GM12864 (cell line): ENCODE measurements at regions not wholly inside any gene's neighbourhood (a gene's known extent, or its start where the extent isn't known, plus 50 kb on each side); places are given as distances from the start of the nearest gene placed in this dataset.
"Not testable (repeated sequence)": the region's sequence is repeated elsewhere in the genome, so short reads cannot be mapped to it uniquely, and the experiment has no call there.

Source experiments
- DNase-seq: peaks from one replicate; pipeline ENCODE4 v3.0.0-alpha.2; 2011; ENCODE audit warnings: low read depth
- H3K4me3 ChIP-seq: 2 replicates; pipeline ENCODE4 v1.5.1; 2011; ENCODE audit warnings: mild to moderate bottlenecking, low read depth, low read length, control low read depth
- CTCF ChIP-seq: IDR thresholded peaks from 2 replicates; pipeline ENCODE4 v1.5.1; 2011; ENCODE audit warnings: low read depth, mild to moderate bottlenecking, moderate library complexity, low read length, control low read depth, inconsistent platforms; ENCODE audit errors: missing control alignments

DNA sequence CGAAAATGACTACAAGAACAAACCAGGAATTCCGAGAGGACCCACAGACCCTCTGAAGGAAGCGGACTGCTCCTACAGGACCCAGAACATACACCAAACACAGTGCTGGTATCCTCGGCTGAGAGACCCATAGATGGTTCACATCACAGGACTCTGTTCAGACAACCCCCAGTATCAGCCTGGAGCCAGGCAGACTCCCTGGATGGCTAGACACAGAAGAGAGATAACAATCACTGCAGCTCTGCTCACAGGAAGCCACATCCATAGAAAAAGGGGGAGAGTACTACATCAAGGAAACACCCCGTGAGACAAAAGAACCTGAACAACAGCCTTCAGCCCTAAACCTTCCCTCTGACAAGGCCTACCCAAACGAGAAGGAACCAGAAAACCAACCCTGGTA, 434.0 kb upstream of the NR5A2 start:
- no peak for TF ChIP-seq CTCF
- H3K4me3 ChIP-seq = no peak overlapping the region
- DNase-seq = no peak

DNA sequence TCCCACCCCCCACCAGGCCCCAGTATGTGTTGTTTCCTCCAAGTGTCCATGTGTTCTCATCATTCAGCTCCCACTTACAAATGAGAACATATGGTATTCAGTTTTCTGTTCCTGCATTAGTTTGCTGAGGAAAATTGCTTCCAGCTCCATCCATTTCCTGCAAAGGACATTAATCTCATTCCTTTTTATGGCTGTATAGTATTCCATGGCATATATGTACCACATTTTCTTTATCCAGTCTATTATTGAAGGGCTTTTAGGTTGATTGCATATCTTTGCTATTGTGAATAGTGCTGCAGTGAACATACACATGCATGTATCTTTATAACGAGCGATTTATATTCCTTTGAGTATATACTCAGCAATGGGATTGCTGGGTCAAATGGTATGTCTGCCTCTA, 431.1 kb upstream of the NR5A2 start:
- not testable (repeated sequence) for DNase-seq, H3K4me3 ChIP-seq

DNA sequence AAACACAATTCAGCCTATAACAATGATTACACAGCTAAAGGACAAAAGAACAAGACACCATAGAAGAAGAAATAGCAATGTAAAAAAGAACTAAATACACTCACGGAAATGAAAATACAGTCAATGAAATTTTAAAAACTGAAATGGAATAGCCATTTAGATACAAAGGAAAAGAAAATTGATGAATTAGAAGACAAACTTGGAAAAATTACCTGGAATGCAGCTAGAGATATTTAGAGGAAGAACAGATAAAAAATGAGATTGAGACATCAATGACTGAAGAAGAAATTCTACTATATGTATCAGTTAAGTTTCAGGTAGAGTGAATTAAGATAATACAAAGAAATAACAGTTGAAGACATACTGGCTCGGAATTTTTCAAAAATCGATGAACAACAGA, 430.4 kb upstream of the NR5A2 start:
- no peak for TF ChIP-seq CTCF
- no peak overlapping the region for H3K4me3 ChIP-seq
- no peak for DNase-seq

DNA sequence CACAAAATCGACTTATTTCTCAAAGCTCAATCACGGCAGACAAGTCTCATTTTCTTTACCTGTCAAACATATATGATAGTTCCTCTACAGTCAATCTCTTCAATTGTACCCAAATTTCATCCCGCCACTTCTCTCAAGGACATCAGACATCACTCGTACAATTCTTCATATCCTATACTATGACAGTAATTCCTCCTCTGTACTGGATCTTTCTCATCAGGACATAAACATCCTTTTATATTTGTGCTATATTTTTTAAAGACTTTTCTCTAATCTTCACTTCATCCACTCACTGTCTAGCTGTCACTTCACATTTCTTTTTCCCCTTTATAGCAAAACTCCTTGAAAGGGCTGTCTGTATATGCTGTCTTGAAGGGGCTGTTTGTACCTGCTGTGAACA, 419.1 kb upstream of the NR5A2 start:
- DNase-seq = no peak
- no peak for TF ChIP-seq CTCF
- no peak overlapping the region for H3K4me3 ChIP-seq

DNA sequence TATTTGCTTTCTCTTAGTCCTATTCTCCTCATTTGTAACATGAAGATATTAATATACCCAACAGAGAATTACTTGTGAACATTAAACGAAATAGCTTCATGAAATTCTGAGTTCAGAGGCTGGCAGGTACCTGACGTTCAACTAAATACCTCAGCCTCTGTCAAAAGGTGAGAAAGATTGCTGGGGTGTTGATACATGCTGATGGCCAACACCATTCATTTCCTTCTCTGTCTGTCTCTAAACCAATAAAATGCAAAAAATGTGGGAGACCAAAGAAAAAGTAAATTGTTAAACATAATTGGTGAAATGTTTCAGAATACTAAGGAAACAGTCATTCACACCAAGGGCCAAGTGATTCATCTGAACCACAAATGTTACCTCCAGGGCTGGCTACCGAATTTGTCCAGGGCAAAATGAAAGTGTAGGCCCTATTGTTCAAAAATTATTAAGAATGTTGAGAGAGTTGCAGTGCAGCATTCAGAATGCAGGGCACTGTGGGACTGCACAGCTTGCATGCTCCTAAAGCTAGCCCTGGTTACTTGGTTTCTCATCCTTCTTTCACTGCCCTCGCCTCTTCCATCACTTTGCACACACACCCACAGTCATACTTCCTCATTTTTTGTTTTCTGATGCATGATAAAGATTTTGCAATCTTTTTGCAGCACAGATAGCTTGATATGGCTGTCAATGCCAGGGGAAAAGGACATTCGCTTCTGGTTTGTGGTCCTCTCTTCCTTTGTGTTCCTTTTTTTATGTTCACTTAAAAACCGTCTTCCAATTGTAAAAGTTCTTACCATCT, 414.3 kb upstream of the NR5A2 start:
- H3K4me3 ChIP-seq = no peak overlapping the region
- DNase-seq = no peak

GRCh38 chr1:199616947-199617346, 410.6 kb upstream of the NR5A2 start:
- DNase-seq = no peak
- TF ChIP-seq CTCF = no peak
- no peak overlapping the region for H3K4me3 ChIP-seq

More for the DNA sequence above, 414.3 kb upstream of the NR5A2 start:
- TF ChIP-seq CTCF = no peak

GRCh38 chr1:199619223-199619622, 408.3 kb upstream of the NR5A2 start:
- no peak overlapping the region for H3K4me3 ChIP-seq
- DNase-seq = no peak
- no peak for TF ChIP-seq CTCF

- not testable (repeated sequence) for H3K4me3 ChIP-seq, DNase-seq
Measured at GRCh38 chr1:199626228-199626627, 401.3 kb upstream of the NR5A2 start.
